ENCODE measurements at regions not wholly inside any gene's neighbourhood (a gene's known extent, or its start where the extent isn't known, plus 50 kb on each side); places are given as distances from the start of the nearest gene placed in this dataset.

DNA sequence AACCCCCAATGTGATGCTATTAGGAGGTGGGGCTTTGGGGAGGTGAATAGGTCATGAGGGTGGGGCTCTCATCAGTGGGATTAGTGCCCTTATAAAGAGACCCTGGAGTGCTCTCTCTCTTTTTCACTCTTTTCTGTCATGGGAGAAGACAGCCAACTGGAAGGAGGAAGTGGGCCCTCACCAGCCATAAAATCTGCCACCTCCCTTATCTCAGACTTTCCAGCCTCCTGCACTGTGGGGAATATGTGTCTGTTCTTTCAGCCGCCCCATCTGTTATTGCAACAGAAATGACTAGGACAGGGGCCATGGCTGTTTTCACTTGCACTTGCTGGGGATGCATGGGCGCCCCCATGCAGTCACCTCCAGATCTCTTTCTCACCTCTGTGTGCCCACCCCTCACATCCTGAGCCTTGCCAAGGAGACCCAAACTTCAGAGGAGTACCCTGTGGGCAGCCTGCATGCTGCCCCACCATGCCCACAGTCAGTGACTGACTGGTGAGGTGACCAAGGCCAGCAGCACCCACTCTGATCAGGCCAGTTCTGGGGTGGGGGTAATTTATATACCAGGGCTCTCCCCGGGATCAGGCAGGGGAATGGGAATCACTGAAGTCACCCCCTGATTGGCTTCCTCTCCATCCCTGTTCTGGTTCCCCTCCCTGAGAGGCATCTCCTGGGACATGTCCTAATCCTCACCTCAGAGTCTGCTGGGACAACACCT is 118.4 kb downstream of the ANKRD60 start:
- ATAC-seq, result no peak
- Histone ChIP-seq H3K4me1 (no peaks in the 10 kb centered on the region), H3K27me3 (ENCODE audit: insufficient read depth in 3 of 3, low read length in 2 of 3) (peaks cover 0 to 5% (median 3%) of the 10 kb centered on the region in 3 donors), H3K9me3 (no peaks in the 10 kb centered on the region), H3K27ac (no peak overlapping the region), H3K4me3 (no peak overlapping the region), H3K36me3 (ENCODE audit: insufficient read depth in 1 of 2, low read depth in 1 of 2) (no peaks in the 10 kb centered on the region)
- TF ChIP-seq, protein P1, sequence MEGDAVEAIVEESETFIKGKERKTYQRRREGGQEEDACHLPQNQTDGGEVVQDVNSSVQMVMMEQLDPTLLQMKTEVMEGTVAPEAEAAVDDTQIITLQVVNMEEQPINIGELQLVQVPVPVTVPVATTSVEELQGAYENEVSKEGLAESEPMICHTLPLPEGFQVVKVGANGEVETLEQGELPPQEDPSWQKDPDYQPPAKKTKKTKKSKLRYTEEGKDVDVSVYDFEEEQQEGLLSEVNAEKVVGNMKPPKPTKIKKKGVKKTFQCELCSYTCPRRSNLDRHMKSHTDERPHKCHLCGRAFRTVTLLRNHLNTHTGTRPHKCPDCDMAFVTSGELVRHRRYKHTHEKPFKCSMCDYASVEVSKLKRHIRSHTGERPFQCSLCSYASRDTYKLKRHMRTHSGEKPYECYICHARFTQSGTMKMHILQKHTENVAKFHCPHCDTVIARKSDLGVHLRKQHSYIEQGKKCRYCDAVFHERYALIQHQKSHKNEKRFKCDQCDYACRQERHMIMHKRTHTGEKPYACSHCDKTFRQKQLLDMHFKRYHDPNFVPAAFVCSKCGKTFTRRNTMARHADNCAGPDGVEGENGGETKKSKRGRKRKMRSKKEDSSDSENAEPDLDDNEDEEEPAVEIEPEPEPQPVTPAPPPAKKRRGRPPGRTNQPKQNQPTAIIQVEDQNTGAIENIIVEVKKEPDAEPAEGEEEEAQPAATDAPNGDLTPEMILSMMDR (IDR thresholded peaks at IDR 0.05), result no peak
- no peak for DNase-seq
- WGBS, 3 donors, result 98% methylated on average over 3 of the region's 3 CpGs
- intact Hi-C loops (cut with DNase I), result no loop called here

DNA sequence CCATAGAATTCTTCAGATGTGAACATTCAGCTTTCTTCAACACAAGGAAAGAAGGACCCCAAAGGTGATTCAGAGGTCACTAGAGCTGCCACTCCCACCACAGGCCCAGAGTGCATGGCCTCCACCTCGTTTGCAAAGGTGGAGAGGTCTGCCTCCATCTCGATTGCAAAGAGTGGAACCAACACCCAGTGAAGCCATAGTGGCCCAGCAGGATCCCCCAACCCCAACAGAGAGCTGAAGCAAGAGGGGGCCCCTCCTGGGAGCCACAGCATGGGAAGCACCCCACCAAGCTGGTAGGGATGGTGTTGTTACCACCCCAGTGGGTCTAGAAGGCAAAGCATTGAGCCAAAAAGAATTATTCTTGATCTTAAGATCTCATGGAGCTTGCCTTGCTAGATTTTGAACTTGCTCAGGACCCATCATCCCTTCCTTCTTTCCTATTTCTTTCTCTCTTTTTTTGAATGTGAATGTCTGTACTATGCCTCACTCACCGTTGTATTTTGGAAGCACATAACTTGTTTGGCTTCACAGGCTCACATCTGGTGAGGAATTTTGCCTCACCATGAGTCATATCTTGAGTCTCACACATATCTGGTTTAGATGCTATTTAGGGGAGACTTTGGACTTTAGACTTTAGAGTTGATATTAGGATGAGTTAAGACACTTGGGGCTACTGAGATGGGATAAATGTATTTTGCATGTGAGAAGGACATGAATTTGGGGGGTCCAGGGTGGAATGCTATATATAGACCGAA is 119.2 kb downstream of the ANKRD60 start:
- Histone ChIP-seq H3K9me3 (no peaks in the 10 kb centered on the region), H3K36me3 (ENCODE audit: insufficient read depth in 1 of 2, low read depth in 1 of 2) (no peaks in the 10 kb centered on the region), H3K27me3 (ENCODE audit: insufficient read depth in 3 of 3, low read length in 2 of 3) (peaks cover 0 to 5% (median 0%) of the 10 kb centered on the region in 3 donors), H3K27ac (no peak overlapping the region), H3K4me1 (no peaks in the 10 kb centered on the region), H3K4me3 (no peak overlapping the region)
- ATAC-seq (no peak), DNase-seq (no peak)
- WGBS, 3 donors, result 76 to 81% (median 78%) methylated on average over 4 of the region's 4 CpGs
- intact Hi-C loops (cut with DNase I), result no loop called here
- TF ChIP-seq, protein P1 (IDR thresholded peaks at IDR 0.05), result no peak

DNA sequence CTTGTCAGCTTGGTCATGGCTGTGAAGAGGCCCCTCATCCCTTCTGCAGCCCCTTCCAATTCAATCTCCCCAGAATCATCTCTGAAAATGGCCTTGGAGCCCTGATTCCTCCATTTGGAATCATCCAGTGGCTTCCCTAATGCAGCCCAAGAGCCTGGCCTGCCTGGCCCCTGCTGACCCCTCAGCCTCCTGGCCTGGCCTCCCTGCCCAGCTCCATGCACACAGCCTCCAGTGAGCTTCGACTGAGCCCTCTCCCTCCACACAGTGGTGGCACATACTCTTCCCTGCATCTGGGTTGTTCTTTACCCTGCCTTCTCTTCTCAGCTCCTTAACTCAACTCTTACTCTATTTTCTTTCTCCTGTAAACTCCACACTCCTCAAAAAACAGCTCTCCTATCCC is 120.9 kb downstream of the ANKRD60 start:
- intact Hi-C loops (cut with DNase I), result no loop called here
- H3K27ac ChIP-seq, result no peak overlapping the region
- no peak overlapping the region for H3K4me3 ChIP-seq
- H3K9me3 ChIP-seq, result no peaks in the 10 kb centered on the region
- H3K4me1 ChIP-seq, result no peaks in the 10 kb centered on the region
- DNase-seq (no peak), ATAC-seq (no peak)
- no peaks in the 10 kb centered on the region for H3K36me3 ChIP-seq (ENCODE audit: insufficient read depth in 1 of 2, low read depth in 1 of 2)
- WGBS, 3 donors, result 97 to 100% (median 100%) methylated on average over 1 of the region's 1 CpG
- TF ChIP-seq, protein P1 (IDR thresholded peaks at IDR 0.05), result no peak
- peaks cover 0 to 3% (median 0%) of the 10 kb centered on the region in 3 donors for H3K27me3 ChIP-seq (ENCODE audit: insufficient read depth in 3 of 3, low read length in 2 of 3)

DNA sequence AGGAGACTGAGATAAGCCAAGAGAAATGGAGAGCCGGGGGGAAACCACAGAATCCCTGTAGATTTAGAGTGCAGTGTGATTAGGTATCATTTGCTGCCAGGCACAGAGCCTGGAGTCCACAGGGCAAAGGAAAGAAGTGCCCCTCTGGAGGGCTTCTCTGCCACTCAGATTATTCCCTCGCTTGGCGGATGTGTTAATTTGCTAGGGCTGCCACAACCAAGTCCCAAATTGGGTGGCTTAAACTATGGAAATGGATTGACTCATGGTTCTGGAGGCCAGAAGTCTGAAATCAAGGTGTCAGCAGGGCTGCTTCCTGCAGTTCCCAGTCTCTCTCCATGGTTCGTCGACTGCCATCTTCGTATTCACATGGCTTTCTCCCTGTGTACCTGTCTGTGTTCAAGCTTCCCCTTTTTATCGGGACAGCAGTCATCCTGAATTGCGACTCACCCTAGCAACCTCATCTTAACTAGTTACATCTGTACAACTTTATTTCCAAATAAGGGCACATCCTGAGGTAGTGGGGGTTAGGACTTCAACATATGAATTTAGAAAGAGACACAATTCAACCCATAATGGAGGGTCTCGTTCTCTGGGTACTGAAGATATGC is 122.2 kb downstream of the ANKRD60 start:
- Histone ChIP-seq H3K4me1 (no peaks in the 10 kb centered on the region), H3K27me3 (ENCODE audit: insufficient read depth in 3 of 3, low read length in 2 of 3) (peaks cover 0 to 3% (median 0%) of the 10 kb centered on the region in 3 donors), H3K4me3 (no peak overlapping the region), H3K36me3 (ENCODE audit: insufficient read depth in 1 of 2, low read depth in 1 of 2) (no peaks in the 10 kb centered on the region), H3K9me3 (no peaks in the 10 kb centered on the region), H3K27ac (no peak overlapping the region)
- intact Hi-C loops (cut with DNase I), result no loop called here
- 49 to 69% (median 51%) methylated on average over 9 of the region's 9 CpGs for WGBS, 3 donors
- DNase-seq, result no peak
- TF ChIP-seq, protein P1 (IDR thresholded peaks at IDR 0.05), result no peak
- no peak for ATAC-seq

Data from psoas muscle (tissue), 7 donors.